Left lung (tissue), 4 donors: ENCODE measurements at regions not wholly inside any gene's neighbourhood (a gene's known extent, or its start where the extent isn't known, plus 50 kb on each side); places are given as distances from the start of the nearest gene placed in this dataset.

Experiments
- ATAC-seq: fragments of 200-7000 bp; cut with Tn5 transposase; one replicate; pipeline ENCODE4 v1.9.1; 2020; ENCODE audit warnings: moderate library complexity
- DNase-seq, 4 donors: peaks; one replicate each; pipeline ENCODE4 v3.0.0-alpha.2; 2013 to 2020
- H3K27ac ChIP-seq, 2 donors: fragments of 200-600 bp; sonication (generic) in 1 of 2; one replicate each; pipeline versions ENCODE4 v1.5.0 to v1.8.0; 2020 to 2021
- H3K27me3 ChIP-seq, 2 donors: fragments of 200-600 bp; sonication (generic) in 1 of 2; one replicate each; pipeline versions ENCODE4 v1.5.0 to v1.8.0; 2020 to 2021
- H3K36me3 ChIP-seq, 2 donors: fragments of 200-600 bp; sonication (generic) in 1 of 2; one replicate each; pipeline versions ENCODE4 v1.5.0 to v1.8.0; 2020 to 2021
- H3K4me1 ChIP-seq, 2 donors: fragments of 200-600 bp; one replicate each; pipeline ENCODE4 v1.8.0; 2021
- H3K4me3 ChIP-seq, 2 donors: fragments of 200-600 bp; sonication (generic) in 1 of 2; one replicate each; pipeline versions ENCODE4 v1.5.0 to v1.8.0; 2020 to 2021; ENCODE audit warnings: mild to moderate bottlenecking in 1 of 2
- H3K9me3 ChIP-seq, 2 donors: fragments of 200-600 bp; sonication (generic) in 1 of 2; one replicate each; pipeline versions ENCODE4 v1.5.0 to v1.8.0; 2020 to 2021
- intact Hi-C, 2 donors: fragments of 100-400 bp; cut with DNase I; formaldehyde crosslinking; loops; one replicate each; pipeline versions ENCODE4 v1.11.2 to v1.14.2; 2022
- TF ChIP-seq, protein P1 (sequence below), 2 donors: fragments of 200-600 bp; sonication (generic) in 1 of 2; IDR thresholded peaks; one replicate each; pipeline versions ENCODE4 v1.5.0 to v1.8.0; 2021; ENCODE audit warnings: antibody characterized with exemption in 2 of 2
- donor health status: DM: no; HTN: yes; CAD: no.
- donor health status: DM: no; HTN: no; CAD: no.

DNA sequence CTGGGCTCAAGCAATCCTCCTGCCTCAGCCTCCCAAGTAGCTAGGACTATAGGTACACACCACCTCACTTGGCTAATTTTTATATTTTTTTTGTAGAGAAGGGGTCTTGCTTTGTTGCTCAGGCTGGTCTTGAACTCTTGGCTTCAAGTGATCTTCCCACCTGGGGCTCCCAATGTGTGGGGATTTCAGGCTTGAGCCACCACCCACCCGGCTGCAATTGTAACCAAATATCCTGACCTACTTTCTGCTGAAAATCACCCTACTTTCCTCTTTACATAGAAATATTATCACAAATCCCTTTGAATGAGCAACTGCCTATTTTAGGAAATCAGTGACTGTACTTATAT is 59.6 kb upstream of the ZNF608 start:
- TF ChIP-seq, protein P1, sequence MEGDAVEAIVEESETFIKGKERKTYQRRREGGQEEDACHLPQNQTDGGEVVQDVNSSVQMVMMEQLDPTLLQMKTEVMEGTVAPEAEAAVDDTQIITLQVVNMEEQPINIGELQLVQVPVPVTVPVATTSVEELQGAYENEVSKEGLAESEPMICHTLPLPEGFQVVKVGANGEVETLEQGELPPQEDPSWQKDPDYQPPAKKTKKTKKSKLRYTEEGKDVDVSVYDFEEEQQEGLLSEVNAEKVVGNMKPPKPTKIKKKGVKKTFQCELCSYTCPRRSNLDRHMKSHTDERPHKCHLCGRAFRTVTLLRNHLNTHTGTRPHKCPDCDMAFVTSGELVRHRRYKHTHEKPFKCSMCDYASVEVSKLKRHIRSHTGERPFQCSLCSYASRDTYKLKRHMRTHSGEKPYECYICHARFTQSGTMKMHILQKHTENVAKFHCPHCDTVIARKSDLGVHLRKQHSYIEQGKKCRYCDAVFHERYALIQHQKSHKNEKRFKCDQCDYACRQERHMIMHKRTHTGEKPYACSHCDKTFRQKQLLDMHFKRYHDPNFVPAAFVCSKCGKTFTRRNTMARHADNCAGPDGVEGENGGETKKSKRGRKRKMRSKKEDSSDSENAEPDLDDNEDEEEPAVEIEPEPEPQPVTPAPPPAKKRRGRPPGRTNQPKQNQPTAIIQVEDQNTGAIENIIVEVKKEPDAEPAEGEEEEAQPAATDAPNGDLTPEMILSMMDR (IDR thresholded peaks at IDR 0.05) = no peak

DNA sequence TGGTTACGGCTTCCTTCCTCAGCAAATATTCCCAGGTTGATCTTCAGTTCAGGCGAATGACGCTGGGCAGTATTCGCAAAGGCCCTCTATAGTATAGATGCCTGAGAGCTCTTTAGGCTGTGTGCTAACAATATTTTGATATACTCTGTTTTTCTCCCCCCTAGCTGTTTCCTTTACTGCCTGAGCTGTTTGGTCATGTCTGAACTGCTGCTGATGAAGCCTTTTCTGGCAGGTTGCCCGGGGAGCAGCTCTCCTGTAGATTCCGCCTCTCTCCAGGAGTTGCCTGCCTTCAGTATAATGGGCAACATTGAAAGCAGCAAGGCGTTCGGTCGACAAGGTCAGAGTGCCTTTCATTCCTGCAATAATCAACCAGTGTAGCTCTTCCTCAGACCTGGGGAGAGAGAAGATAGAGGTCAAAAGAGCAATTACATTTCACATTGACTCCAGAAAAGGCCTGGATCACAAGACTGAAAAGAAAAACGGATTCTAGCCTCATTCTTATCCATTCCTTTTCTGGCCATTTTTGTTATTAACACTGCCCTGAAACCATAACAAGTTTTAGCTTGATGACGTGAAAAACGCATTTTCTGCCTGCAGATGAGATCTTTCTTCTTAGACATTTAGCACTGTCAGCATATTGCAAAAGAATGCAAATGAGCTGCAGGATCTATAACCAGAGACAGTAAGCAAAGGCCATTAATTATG is 60.1 kb upstream of the ZNF608 start:
- TF ChIP-seq, protein P1 (IDR thresholded peaks at IDR 0.05) = no peak
- no peaks in the 10 kb centered on the region for H3K36me3 ChIP-seq
- peaks cover 0 to 6% of the 10 kb centered on the region in 2 donors for H3K4me1 ChIP-seq
- intact Hi-C loops = no loop called here
- ATAC-seq (peak; percentile 89), DNase-seq (peak in 3 of 4 donors; percentile 79 to 88 (median 80))
- no peak overlapping the region for H3K27ac ChIP-seq
- no peaks in the 10 kb centered on the region for H3K9me3 ChIP-seq
- H3K27me3 ChIP-seq = no peaks in the 10 kb centered on the region
- H3K4me3 ChIP-seq = no peak overlapping the region

More for the DNA sequence above, 59.6 kb upstream of the ZNF608 start:
- Histone ChIP-seq H3K4me3 (no peak overlapping the region), H3K9me3 (no peaks in the 10 kb centered on the region), H3K4me1 (peaks cover 0 to 6% of the 10 kb centered on the region in 2 donors), H3K27ac (no peak overlapping the region), H3K36me3 (no peaks in the 10 kb centered on the region), H3K27me3 (no peaks in the 10 kb centered on the region)
- no peak for DNase-seq
- intact Hi-C loops = no loop called here
- no peak for ATAC-seq

DNA sequence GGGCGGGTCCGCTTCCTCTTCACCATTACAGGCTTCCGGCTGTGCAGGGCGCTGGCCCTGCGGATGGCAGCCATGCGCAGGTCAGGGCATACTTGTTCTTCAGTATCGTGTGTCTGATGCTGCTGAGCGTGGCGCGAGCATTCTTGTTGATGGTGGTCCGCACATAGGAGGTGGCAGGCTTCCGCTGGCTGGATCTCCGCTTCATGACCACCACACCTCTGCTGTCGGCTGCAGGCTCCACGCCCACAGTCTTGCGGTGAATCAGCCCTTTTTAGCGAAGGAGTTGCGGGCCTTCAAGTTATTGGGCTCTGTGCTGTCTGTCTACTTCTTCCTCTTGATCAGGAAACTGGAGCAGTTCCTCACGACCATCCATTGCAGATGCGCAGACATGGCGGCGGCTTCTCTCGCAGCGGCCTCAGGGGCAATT is 62.4 kb upstream of the ZNF608 start:
- TF ChIP-seq, protein P1 (IDR thresholded peaks at IDR 0.05) = no peak
- no peaks in the 10 kb centered on the region for H3K36me3 ChIP-seq
- no peak for DNase-seq

DNA sequence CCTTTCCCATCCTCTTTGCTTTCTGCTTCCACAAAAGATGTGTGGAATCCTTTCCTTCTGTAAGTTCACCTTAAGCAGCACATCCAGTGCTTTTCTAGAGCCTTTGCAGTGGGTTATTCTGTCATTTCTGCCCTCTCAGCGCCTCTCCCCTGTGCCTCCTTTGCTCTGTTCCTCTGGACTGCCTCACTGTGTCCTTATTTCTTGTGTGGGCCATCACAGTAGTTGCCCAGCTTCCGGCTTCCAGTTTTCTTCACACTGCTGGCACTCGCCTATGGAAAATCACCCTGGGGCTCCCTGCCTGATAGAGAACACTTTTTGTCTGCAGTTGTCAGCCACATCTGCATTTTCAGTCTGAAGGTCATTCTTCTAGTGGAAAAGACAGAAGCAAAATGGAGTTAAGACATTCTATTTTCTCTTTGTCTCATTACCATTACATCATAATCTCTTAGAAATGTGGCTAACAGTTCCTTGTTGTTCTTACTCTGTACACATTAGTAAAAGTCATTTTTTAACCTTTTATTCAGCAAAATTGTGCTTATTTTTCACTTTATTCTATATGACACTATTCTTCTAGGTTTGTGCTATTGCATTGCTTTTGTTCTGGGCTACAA is 64.1 kb upstream of the ZNF608 start:
- no peak overlapping the region for H3K27ac ChIP-seq
- no peaks in the 10 kb centered on the region for H3K36me3 ChIP-seq
- H3K27me3 ChIP-seq = no peaks in the 10 kb centered on the region
- ATAC-seq (no peak), DNase-seq (no peak)
- intact Hi-C loops = no loop called here
- H3K4me1 ChIP-seq = peaks cover 0 to 6% of the 10 kb centered on the region in 2 donors
- no peak overlapping the region for H3K4me3 ChIP-seq
- no peaks in the 10 kb centered on the region for H3K9me3 ChIP-seq
- TF ChIP-seq, protein P1 (IDR thresholded peaks at IDR 0.05) = no peak

More for the DNA sequence above, 62.4 kb upstream of the ZNF608 start:
- no peak overlapping the region for H3K4me3 ChIP-seq
- ATAC-seq = no peak
- intact Hi-C loops = no loop called here
- H3K4me1 ChIP-seq = peaks cover 0 to 6% of the 10 kb centered on the region in 2 donors
- no peak overlapping the region for H3K27ac ChIP-seq
- H3K9me3 ChIP-seq = no peaks in the 10 kb centered on the region
- H3K27me3 ChIP-seq = no peaks in the 10 kb centered on the region

DNA sequence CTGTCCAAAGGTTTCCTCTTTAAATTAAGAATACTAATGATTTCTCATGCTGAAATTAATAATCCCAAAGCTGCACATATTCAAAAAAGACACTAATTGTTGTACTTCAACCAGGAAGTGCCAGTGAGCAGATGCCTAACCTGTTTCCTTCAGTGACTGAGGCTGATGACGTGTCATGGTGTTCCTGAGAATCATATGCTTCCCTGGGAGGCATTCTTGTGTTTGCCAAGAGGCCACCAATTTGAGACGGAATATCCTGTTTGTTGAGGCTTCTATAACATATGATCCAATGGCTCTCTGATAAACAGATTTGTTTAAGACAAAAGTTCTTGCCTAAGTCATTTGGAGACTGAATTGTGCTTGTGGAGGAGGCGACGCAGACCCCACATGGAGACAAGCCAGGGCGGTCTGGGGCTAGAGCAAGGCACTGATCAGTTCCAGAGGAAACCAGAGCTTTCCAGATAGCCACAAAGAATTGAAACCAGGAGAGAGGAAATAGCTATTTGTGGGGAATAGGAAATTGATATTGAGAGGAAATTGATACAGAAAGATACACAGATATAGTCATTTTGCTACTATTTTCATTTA is 66.4 kb upstream of the ZNF608 start:
- Histone ChIP-seq H3K27ac (no peak overlapping the region), H3K4me3 (no peak overlapping the region), H3K27me3 (no peaks in the 10 kb centered on the region), H3K9me3 (no peaks in the 10 kb centered on the region), H3K4me1 (no peaks in the 10 kb centered on the region), H3K36me3 (no peaks in the 10 kb centered on the region)
- intact Hi-C loops = no loop called here
- ATAC-seq (no peak), DNase-seq (no peak)
- TF ChIP-seq, protein P1 (IDR thresholded peaks at IDR 0.05) = no peak
